DOHH2 (cell line): ENCODE measurements at regions not wholly inside any gene's neighbourhood (a gene's known extent, or its start where the extent isn't known, plus 50 kb on each side); places are given as distances from the start of the nearest gene placed in this dataset.

ENCODE experiments used
- H3F3A ChIP-seq: fragments of 200-600 bp; sonication (generic), shearing (Covaris generic); 2 replicates; pipeline ENCODE4 v1.6.0; 2016; ENCODE audit warnings: antibody characterized with exemption, mild to moderate bottlenecking; ENCODE audit not compliant: control insufficient read depth, insufficient read depth
- H3K27ac ChIP-seq: fragments of 200-600 bp; sonication (generic); 2 replicates; pipeline ENCODE4 v1.5.1; 2014; ENCODE audit warnings: low read depth, mild to moderate bottlenecking, low read length, moderate library complexity
- H3K27me3 ChIP-seq: fragments of 200-600 bp; sonication (generic); 2 replicates; pipeline ENCODE4 v1.6.1; 2014; ENCODE audit warnings: mild to moderate bottlenecking, low read length, mixed read lengths; ENCODE audit not compliant: control insufficient read depth
- H3K36me3 ChIP-seq: fragments of 200-600 bp; sonication (generic); 2 replicates; pipeline ENCODE4 v1.6.1; 2014; ENCODE audit warnings: mild to moderate bottlenecking, low read length, moderate library complexity, mixed read lengths; ENCODE audit not compliant: control insufficient read depth
- H3K4me1 ChIP-seq: fragments of 200-600 bp; sonication (generic); 2 replicates; pipeline ENCODE4 v1.6.1; 2014; ENCODE audit warnings: mild to moderate bottlenecking, low read length, mixed read lengths; ENCODE audit not compliant: control insufficient read depth
- H3K4me2 ChIP-seq: fragments of 200-600 bp; sonication (generic); 2 replicates; pipeline ENCODE4 v1.6.0; 2014; ENCODE audit warnings: mild to moderate bottlenecking, low read length, moderate library complexity
- H3K4me3 ChIP-seq: fragments of 200-600 bp; sonication (generic); 2 replicates; pipeline ENCODE4 v1.5.1; 2014; ENCODE audit warnings: mild to moderate bottlenecking, low read length, mixed read lengths
- H3K79me2 ChIP-seq: fragments of 200-600 bp; sonication (generic); 2 replicates; pipeline ENCODE4 v1.6.1; 2014; ENCODE audit warnings: mild to moderate bottlenecking, low read length, mixed read lengths; ENCODE audit not compliant: control insufficient read depth
- H3K9me2 ChIP-seq: fragments of 200-600 bp; sonication (generic); replicated peaks from 2 replicates; pipeline ENCODE4 v1.6.1; 2014; ENCODE audit warnings: mild to moderate bottlenecking, low read length, mixed read lengths; ENCODE audit not compliant: control insufficient read depth
- H3K9me3 ChIP-seq: fragments of 200-600 bp; sonication (generic); 2 replicates; pipeline ENCODE4 v1.6.1; 2014; ENCODE audit warnings: antibody characterized with exemption, low read length, mixed read lengths; ENCODE audit not compliant: control insufficient read depth, insufficient read depth
- H4K20me1 ChIP-seq: fragments of 200-600 bp; sonication (generic); 2 replicates; pipeline ENCODE4 v1.6.0; 2014; ENCODE audit warnings: low read depth, mild to moderate bottlenecking, antibody characterized with exemption, low read length, moderate library complexity; ENCODE audit not compliant: control insufficient read depth, insufficient read depth
- EZH2phosphoT487 ChIP-seq: fragments of 200-600 bp; sonication (generic); IDR thresholded peaks from 2 replicates; pipeline ENCODE4 v1.6.1; 2017; ENCODE audit warnings: borderline replicate concordance, mild to moderate bottlenecking, antibody characterized with exemption, low read length, moderate library complexity, mixed read lengths
- TF ChIP-seq, protein P1 (sequence below): fragments of 200-600 bp; sonication (generic); IDR thresholded peaks from one replicate; pipeline ENCODE4 v1.5.1; 2014; ENCODE audit warnings: antibody characterized with exemption, mild to moderate bottlenecking, low read depth, low read length; ENCODE audit not compliant: poor library complexity, severe bottlenecking

DNA sequence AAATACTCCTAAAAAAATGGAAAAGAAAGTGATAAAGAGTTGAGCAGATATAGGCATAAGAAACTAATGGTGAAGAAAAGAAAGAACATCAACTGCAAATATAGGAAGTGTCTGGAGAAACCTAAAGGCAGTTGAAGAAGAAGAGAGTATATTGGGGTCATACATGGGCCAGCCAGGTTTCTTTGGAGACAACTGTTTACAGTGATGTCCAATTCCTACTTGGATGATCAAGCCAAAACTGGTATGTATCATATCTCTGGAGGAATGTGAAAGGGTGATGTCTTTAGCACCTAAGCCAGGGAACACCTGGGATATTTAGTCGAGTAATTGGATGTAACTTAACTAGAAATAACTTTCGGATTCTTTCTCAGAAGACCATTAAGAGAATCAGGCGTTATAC, 129.3 kb upstream of the FLRT2 start:
- no peak overlapping the region for H3K27ac ChIP-seq
- no peaks in the 10 kb centered on the region for H4K20me1 ChIP-seq
- H3K36me3 ChIP-seq = no peaks in the 10 kb centered on the region
- no peak overlapping the region for H3K4me2 ChIP-seq
- no peak for TF ChIP-seq EZH2phosphoT487
- TF ChIP-seq, protein P1, sequence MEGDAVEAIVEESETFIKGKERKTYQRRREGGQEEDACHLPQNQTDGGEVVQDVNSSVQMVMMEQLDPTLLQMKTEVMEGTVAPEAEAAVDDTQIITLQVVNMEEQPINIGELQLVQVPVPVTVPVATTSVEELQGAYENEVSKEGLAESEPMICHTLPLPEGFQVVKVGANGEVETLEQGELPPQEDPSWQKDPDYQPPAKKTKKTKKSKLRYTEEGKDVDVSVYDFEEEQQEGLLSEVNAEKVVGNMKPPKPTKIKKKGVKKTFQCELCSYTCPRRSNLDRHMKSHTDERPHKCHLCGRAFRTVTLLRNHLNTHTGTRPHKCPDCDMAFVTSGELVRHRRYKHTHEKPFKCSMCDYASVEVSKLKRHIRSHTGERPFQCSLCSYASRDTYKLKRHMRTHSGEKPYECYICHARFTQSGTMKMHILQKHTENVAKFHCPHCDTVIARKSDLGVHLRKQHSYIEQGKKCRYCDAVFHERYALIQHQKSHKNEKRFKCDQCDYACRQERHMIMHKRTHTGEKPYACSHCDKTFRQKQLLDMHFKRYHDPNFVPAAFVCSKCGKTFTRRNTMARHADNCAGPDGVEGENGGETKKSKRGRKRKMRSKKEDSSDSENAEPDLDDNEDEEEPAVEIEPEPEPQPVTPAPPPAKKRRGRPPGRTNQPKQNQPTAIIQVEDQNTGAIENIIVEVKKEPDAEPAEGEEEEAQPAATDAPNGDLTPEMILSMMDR = no peak
- H3K9me3 ChIP-seq = no peaks in the 10 kb centered on the region
- no peaks in the 10 kb centered on the region for H3K27me3 ChIP-seq
- H3K79me2 ChIP-seq = no peaks in the 10 kb centered on the region
- H3K9me2 ChIP-seq = no peaks in the 10 kb centered on the region
- H3F3A ChIP-seq = no peaks in the 10 kb centered on the region
- H3K4me1 ChIP-seq = no peaks in the 10 kb centered on the region
- H3K4me3 ChIP-seq = no peak overlapping the region

DNA sequence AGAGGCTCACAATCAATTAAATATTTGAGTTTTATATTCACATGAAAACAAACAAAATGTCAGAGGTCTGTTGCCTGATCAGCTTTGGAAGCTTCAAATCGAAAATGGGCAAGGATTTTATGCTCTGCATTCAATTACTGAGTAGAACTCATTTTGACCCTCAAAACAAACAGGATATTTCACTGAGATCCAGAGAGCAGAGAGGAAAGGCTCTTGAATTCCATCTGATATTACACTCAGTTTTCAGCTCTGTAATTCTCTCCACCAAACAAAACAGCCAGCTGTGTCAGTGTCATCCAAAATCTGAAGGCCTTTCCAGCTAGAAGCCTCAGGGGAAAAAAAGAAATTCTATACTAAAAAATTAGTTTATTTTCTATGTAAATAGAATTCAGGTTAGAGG, 128.6 kb upstream of the FLRT2 start:
- Histone ChIP-seq H3F3A (no peaks in the 10 kb centered on the region), H3K4me3 (no peak overlapping the region), H3K9me2 (no peaks in the 10 kb centered on the region), H3K9me3 (no peaks in the 10 kb centered on the region), H3K36me3 (no peaks in the 10 kb centered on the region), H3K27me3 (no peaks in the 10 kb centered on the region), H4K20me1 (no peaks in the 10 kb centered on the region), H3K4me2 (no peak overlapping the region), H3K27ac (no peak overlapping the region), H3K79me2 (no peaks in the 10 kb centered on the region), H3K4me1 (no peaks in the 10 kb centered on the region)
- TF ChIP-seq EZH2phosphoT487 = no peak
- TF ChIP-seq, protein P1 = no peak

DNA sequence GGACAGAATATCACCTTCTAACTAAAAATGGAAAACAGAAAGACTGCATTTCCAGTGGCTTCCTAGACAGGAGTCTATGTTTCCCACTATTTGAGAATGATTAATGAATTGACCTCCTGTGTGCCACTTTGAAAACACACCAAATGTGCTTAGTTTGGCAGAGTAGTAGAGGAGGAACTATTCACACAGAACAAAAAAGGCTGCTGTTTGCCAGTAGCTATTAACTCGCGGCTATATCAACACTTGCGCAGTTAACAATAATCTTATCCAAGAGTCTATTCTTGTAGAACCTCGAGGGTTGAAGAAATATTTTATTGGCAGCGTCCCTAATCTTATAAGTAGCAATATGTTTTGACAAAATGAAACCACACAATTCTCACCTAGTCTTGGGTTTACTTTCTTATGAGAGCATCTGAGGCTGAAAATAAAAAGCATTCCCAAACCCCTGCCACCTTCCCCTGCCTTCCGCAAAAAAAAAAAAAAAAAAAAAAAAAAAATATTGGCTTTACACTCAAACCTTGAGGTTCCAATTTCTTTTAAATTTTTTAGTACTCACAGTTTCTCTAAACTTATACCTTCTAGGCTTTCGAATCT, 127.3 kb upstream of the FLRT2 start:
- H3K27ac ChIP-seq = no peak overlapping the region
- H3K27me3 ChIP-seq = no peaks in the 10 kb centered on the region
- no peaks in the 10 kb centered on the region for H3K4me1 ChIP-seq
- H4K20me1 ChIP-seq = no peaks in the 10 kb centered on the region
- H3K36me3 ChIP-seq = no peaks in the 10 kb centered on the region
- H3K4me2 ChIP-seq = no peak overlapping the region
- TF ChIP-seq EZH2phosphoT487 = no peak
- no peaks in the 10 kb centered on the region for H3F3A ChIP-seq
- H3K4me3 ChIP-seq = no peak overlapping the region
- H3K79me2 ChIP-seq = no peaks in the 10 kb centered on the region
- no peaks in the 10 kb centered on the region for H3K9me3 ChIP-seq
- no peaks in the 10 kb centered on the region for H3K9me2 ChIP-seq

DNA sequence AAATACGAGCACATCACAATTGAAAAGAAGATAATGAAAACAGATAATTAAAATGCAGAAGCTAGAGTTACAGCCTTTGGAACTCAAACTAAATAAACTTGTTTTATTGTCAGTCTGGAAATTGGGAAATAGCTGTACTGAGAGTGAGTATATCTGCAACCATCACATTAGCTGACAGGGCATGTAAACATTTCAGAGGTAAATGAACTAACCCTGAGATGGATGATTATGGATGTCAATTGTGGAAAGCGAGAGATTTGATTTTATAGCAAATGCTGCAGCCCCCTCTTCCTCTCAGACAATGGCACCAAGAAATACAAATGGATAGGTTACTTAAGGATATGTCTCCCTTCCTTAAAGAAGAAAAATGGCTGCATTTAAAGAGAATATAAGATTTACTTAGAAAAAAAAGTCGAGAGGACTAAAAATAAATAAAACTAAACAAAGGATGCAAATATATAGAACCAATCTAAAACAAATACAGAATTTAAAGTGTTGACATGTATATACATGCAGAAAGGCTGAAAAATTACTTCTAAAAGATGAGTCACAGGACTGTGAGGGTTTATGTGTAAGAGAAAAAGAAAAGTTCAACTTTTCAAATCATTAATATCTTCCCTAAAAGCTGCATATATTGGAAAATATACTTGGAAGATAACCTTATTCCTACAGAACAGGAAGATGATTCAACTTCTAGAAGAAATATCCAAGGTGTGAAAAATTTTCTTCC, 120.3 kb upstream of the FLRT2 start:
- no peak overlapping the region for H3K4me2 ChIP-seq
- no peaks in the 10 kb centered on the region for H3K9me3 ChIP-seq
- H3K9me2 ChIP-seq = no peaks in the 10 kb centered on the region
- no peak overlapping the region for H3K27ac ChIP-seq
- no peaks in the 10 kb centered on the region for H3K4me1 ChIP-seq
- H3K79me2 ChIP-seq = no peaks in the 10 kb centered on the region
- TF ChIP-seq, protein P1 = no peak
- no peak for TF ChIP-seq EZH2phosphoT487
- no peaks in the 10 kb centered on the region for H3F3A ChIP-seq
- no peak overlapping the region for H3K4me3 ChIP-seq
- no peaks in the 10 kb centered on the region for H3K36me3 ChIP-seq
- H3K27me3 ChIP-seq = no peaks in the 10 kb centered on the region
- no peaks in the 10 kb centered on the region for H4K20me1 ChIP-seq
